ENCODE measurements at regions not wholly inside any gene's neighbourhood (a gene's known extent, or its start where the extent isn't known, plus 50 kb on each side); places are given as distances from the start of the nearest gene placed in this dataset.

- DNase-seq: peak; percentile 77
These were observed 66.7 kb upstream of the PRPS1 start for GRCh38 chrX:107561468-107562215.

DNA sequence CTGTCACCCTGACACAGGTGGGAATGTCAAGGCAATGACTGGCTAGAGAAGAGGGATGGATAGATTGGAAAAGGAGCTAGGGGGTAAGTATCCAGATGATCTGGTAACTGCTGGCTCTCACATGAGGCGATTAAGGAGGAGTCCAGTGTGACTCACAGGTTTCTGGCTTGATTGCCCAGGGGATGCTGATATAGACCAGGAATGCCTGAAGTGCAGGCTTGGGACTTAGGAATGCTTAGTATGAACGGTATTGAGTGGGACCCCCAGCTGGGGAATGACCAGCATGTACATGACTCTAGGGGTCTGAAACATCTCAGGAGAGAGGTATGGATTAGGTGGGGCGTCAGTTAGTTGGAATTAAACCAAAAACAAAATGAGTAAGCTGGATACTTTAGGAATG lies 65.8 kb upstream of the PRPS1 start:
- DNase-seq: peak; percentile 96

- DNase-seq: peak; percentile 90
These were observed 64.5 kb upstream of the PRPS1 start for GRCh38 chrX:107563824-107564223.

GRCh38 chrX:107565015-107565414 lies 63.3 kb upstream of the PRPS1 start:
- peak; percentile 54 for DNase-seq

- DNase-seq: peak; percentile 83
These were observed 62.2 kb upstream of the PRPS1 start for GRCh38 chrX:107565931-107566603.

DNA sequence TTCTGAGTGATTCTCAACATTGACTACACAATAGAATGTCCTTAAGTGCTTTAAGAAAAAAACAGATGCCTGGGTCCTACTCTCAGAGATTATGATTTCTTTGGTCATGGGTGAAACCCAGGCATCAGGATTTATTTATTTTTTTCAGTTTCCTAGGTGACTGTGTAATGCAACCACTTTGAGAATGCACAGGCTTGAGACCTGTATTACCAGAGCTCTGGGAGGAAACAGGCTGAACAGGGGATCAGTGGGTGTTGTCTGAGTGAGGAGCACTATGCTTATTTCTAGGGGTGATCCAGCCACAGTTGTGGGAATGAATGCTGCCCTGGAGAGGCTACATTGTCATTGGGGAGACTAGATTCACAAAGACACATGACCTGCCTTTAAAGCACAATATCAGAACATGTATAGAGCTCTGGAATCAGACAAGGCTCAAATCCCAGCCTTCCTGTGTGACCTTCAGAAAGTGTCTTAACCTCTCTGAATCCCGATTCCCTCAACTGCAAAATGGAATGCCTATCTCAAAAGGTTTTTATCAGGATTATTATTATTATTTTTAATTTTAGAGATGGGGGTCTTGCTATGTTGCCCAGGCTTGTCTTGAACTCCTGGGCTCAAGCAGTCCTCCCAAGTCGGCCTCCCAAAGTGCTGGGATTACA lies 61.6 kb upstream of the PRPS1 start:
- no peak for DNase-seq

DNA sequence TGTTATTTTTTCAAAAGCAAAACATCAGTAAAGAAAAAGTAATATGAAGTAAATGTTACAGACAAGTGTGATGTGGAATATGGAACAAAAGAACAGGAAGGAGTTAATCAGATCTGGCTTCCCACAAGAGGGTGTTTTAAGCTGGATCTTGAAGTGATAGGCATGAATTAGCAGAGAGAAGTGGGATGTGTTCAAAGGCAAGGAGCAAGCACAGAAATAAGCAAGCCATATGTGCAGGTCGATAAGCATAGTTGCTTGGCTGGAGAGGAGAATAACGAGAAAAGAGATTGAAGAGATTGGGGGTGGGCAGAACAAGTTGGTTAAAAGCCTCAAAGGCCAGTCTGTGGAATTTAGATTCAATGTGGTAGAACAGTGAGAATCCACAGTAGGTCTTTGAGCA lies 60.9 kb upstream of the PRPS1 start:
- no peak for DNase-seq

DNA sequence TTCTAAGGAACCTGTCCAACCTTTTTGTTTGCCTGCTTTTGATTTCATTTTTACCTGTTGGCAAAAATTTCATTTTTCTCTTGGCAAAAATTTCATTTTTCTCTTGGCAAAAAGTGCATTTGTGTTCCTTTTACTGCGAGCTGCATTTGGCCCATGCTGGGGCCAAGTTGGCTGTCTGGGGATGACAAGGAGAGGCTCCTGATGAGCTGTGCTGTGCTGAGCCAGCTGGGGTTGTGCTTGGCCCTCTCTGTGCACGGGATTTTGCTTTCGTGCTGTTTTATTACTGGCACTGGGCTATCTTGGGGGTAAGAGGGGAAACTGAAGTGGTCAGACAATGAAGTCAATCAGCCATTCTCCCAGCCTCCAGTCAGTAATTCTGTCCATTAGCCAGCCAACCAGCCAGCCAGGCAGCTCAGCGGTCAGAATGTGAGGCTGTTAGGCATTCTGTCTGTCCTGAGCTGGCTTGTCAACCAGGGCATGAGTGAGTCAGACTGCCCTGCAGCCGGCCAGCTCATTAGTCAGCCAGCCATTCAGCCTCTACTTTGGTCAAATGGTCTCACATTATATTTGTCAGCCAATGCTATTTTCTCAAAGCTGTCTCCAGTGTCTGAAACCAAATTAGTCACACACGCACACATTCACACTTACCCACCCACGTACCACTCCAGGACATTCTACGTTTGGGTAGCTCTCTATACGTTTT lies 56.9 kb upstream of the PRPS1 start:
- peak; percentile 97 for DNase-seq

- no peak for DNase-seq
These were observed 55.3 kb upstream of the PRPS1 start for GRCh38 chrX:107573016-107573415.

DNA sequence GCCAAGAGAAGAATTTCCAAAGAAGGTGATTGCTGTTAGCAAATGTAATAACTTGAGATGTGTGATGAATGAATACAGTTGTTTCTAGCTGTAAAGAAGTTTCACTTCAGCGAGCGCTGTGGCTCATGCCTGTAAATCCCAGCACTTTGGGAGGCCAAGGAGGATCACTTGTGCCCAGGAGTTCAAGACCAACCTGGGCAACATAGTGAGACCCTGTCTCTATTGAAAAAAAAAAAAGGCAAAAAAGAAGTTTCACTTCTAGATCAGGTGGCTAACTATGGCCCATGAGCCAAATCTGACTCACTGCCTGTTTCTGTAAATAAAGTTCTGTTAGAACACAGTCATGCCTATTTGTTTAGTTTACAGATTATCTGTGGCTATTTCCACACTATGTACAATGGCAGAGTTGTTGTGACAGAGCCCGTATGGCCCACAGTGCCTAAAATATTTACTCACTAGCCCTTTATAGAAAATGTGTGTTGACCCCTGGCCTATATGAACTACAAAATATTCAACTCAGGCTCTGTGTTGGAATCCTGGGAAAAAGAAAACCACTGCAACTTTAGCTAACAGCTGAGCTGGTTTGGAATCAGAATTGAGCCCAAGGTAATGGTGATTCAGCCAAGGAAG lies 54.1 kb upstream of the PRPS1 start:
- DNase-seq: no peak

DNA sequence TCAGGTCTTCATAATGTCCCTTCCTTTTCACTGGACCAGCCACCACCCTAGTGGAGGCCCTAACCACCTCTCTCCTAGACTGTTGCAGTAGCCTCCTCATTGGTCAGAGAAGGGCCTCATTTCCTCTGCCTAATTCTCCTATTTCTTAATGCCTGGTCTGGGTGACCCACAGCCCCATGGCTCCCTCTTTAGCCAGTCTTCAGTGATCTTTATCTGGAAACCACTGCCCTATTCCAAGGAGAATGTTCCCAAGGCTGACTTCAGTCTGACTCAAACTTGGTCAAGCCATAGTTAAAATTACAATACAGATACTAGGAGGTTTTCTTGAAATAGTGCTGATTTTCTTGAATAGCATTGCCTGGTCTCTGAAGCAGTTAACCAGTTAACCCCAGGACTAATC lies 53.6 kb upstream of the PRPS1 start:
- no peak for DNase-seq

- DNase-seq: no peak
These were observed 51.9 kb upstream of the PRPS1 start for GRCh38 chrX:107576392-107576791.

DNA sequence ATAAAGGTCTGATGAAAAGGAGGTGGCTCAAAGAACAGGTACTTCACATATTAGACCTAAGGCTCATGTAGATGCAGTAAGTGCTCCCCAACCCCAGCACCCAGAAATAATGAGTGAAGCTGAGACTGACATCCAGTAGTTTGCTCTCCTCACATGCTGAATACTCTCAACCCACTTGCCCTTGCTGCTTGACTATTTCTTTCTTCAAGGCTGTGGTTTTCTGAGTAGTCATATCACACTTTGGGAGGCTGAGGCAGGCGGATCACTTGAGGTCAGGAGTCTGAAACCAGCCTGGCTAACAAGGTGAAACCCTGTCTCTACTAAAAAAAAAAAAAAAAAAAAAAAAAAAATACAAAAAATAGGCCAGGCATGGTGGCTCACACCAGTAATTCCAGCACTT lies 51.5 kb upstream of the PRPS1 start:
- no peak for DNase-seq

- DNase-seq: no peak
These were observed 50.4 kb upstream of the PRPS1 start for GRCh38 chrX:107577933-107578332.
